PC-9 (cell line): ENCODE measurements at regions not wholly inside any gene's neighbourhood (a gene's known extent, or its start where the extent isn't known, plus 50 kb on each side); places are given as distances from the start of the nearest gene placed in this dataset.

Experiments used
- EZH2 ChIP-seq: fragments of 200-600 bp; sonication (generic); IDR thresholded peaks from 2 replicates; pipeline ENCODE4 v1.8.0; 2017; ENCODE audit warnings: antibody characterized with exemption, low read depth
- TF ChIP-seq, protein P1 (sequence below): fragments of 200-600 bp; sonication (generic); conservative IDR thresholded peaks from 2 replicates; pipeline ENCODE4 v1.6.1; 2017; ENCODE audit warnings: mixed run types, antibody characterized with exemption, mild to moderate bottlenecking, moderate library complexity

DNA sequence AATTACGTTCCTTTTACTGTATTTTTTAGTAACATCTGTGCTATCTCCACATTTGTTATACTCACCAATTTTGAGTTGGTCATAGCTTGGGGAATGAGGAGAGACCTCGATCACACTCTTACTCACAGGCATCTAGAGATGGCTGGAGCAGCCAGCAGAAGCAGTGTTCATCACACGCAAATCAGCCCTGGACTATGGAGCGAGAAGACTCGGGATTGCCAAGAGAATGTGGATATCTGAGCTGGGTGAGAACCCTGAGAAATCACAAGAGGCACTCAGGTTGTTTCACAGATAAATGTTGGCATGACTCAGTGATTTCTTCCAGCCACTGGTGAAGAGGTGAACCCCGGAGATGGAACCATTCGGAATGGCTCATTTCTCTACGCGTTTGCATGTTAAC lies 820.1 kb upstream of the IGFBP3 start:
- TF ChIP-seq, protein P1, sequence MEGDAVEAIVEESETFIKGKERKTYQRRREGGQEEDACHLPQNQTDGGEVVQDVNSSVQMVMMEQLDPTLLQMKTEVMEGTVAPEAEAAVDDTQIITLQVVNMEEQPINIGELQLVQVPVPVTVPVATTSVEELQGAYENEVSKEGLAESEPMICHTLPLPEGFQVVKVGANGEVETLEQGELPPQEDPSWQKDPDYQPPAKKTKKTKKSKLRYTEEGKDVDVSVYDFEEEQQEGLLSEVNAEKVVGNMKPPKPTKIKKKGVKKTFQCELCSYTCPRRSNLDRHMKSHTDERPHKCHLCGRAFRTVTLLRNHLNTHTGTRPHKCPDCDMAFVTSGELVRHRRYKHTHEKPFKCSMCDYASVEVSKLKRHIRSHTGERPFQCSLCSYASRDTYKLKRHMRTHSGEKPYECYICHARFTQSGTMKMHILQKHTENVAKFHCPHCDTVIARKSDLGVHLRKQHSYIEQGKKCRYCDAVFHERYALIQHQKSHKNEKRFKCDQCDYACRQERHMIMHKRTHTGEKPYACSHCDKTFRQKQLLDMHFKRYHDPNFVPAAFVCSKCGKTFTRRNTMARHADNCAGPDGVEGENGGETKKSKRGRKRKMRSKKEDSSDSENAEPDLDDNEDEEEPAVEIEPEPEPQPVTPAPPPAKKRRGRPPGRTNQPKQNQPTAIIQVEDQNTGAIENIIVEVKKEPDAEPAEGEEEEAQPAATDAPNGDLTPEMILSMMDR: no peak
- no peak for TF ChIP-seq EZH2
